HT1080 (cell line): ENCODE measurements at regions not wholly inside any gene's neighbourhood (a gene's known extent, or its start where the extent isn't known, plus 50 kb on each side); places are given as distances from the start of the nearest gene placed in this dataset.
"Not testable (repeated sequence)": the region's sequence is repeated elsewhere in the genome, so short reads cannot be mapped to it uniquely, and the experiment has no call there.

Experiments
- DNase-seq: peaks from one replicate; pipeline ENCODE4 v3.0.0-alpha.2; 2015; ENCODE audit warnings: low read depth

GRCh38 chr3:32632533-32633265 lies 52.3 kb upstream of the CNOT10 start:
- DNase-seq: no peak

DNA sequence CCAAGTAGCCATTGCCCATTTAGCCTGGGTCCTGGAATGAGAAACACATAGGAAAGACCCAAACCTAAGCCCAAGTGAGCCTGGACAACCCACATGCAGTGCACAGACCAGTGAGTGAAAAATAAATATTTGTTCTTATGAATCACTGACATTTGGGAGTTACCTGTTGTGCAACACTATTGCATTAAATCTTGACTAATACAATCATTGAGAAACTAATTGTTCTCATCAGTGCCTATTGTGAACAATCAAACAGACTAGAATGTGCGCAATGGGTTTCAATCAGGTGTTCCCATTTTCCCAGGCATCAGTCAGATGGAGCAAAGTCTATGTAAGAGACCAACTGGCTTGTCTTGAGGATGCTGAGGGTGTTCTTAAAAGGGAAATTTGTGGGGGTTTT lies 54.7 kb upstream of the CNOT10 start:
- DNase-seq: no peak

GRCh38 chr3:32626631-32627030 lies 56.0 kb upstream of the DYNC1LI1 start:
- peak; percentile 53 for DNase-seq

DNA sequence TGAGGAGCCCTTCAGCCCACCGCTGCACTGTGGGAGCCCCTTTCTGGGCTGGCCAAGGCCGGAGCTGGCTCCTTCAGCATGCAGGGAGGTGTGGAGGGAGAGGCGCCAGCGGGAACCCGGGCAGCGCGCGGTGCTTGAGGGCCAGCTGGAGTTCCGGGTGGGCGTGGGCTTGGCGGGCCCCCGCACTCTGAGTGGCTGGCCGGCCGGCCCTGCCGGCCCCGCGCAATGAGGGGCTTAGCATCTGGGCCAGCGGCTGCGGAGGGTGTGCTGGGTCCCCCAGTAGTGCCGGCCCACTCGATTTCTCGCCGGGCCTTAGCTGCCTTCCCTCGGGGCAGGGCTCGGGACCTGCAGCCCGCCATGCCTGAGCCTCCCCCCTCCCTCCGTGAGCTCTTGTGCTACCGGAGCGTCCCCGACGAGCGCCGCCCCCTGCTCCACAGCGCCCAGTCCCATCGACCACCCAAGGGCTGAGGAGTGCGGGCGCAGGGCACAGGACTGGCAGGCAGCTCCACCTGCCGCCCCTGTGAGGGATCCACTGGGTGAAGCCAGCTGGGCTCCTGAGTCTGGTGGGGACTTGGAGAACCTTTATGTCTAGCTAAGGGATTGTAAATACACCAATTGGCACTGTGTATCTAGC lies 55.0 kb upstream of the DYNC1LI1 start:
- not testable (repeated sequence) for DNase-seq

- no peak for DNase-seq
Measured at GRCh38 chr3:32623532-32623931, 52.9 kb upstream of the DYNC1LI1 start.

DNA sequence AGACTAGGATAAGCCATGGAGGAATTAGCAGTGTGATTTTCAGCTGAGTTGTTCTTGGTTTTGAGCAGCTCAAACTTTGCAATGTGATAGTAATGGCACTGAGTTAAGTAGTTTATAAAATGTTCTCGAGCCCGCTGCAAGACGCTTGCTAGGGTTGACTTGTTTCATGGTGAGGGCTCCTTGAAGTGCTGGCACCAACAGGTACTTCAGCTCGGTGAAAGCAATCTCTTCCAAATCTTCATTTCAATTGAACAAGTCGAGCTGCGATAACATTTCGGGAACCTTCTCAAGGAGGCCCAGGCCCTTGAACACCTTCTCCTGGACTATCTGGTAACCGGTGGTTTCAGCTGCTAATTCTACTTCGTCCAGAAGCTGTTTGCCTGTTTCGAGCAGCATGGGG lies 50.8 kb upstream of the DYNC1LI1 start:
- no peak for DNase-seq

DNA sequence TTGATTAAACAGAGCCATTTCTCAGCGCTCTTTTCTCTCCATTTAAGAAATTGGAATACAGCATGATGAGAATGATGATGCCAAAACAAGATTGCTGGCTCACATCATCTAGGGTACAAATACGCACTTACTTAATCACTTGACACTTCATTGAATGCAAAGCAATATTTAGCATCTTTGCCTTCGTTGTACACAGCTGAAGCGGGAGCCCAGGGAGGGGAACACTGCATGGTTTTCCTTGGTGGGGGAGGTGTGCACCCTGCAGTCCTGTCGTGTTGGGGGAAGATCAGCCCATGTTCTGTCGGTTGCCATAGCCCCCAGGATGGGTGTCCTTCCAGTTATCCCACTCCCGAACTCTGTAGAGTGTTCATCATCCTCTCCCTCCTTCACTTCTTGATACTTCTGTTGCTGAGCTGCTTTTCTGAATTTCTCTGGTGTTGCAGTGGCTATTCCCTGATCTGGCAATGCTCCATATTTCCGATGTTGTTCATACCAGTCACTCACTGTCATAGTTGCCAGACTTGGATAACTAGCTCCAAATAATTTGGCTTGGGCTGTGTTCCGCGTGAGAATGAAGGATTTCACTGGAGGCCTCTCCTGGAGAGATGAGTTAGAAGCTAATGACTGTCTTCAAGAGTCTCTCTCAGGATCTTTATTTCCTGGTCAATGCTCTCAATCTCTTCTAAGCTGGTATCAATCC lies 50.1 kb upstream of the DYNC1LI1 start:
- no peak for DNase-seq
